Neural crest cell (in vitro differentiated cells): ENCODE measurements at regions not wholly inside any gene's neighbourhood (a gene's known extent, or its start where the extent isn't known, plus 50 kb on each side); places are given as distances from the start of the nearest gene placed in this dataset.

Experiments
- DNase-seq: peaks from one replicate; pipeline ENCODE4 v3.0.0; 2021; ENCODE audit warnings: low read depth, mixed read lengths, low spot score
- H3K27ac Mint-ChIP-seq: one replicate; pipeline ENCODE4 v1.8.0; 2021; ENCODE audit warnings: mild to moderate bottlenecking, mixed read lengths; ENCODE audit not compliant: unreplicated experiment
- H3K27me3 Mint-ChIP-seq: 2 replicates; pipeline ENCODE4 v1.8.0; 2021; ENCODE audit warnings: low read depth, mild to moderate bottlenecking, mixed read lengths
- H3K36me3 Mint-ChIP-seq: 2 replicates; pipeline ENCODE4 v1.8.0; 2021; ENCODE audit warnings: low read depth, mild to moderate bottlenecking, mixed read lengths
- H3K4me1 Mint-ChIP-seq: 2 replicates; pipeline ENCODE4 v1.8.0; 2021; ENCODE audit warnings: mixed read lengths
- H3K4me3 Mint-ChIP-seq: one replicate; pipeline ENCODE4 v1.8.0; 2021; ENCODE audit warnings: mild to moderate bottlenecking, mixed read lengths
- H3K9me3 Mint-ChIP-seq: 2 replicates; pipeline ENCODE4 v1.8.0; 2021; ENCODE audit warnings: mixed read lengths
- CTCF ChIP-seq: fragments of 200-600 bp; sonication (generic); conservative IDR thresholded peaks from 2 replicates; pipeline ENCODE4 v1.5.0; 2021; ENCODE audit warnings: antibody characterized with exemption, mild to moderate bottlenecking

- Mint-ChIP-seq H3K27me3 (no peaks in the 10 kb centered on the region), H3K4me3 (no peak overlapping the region), H3K36me3 (no peaks in the 10 kb centered on the region), H3K27ac (no peak overlapping the region), H3K4me1 (no peaks in the 10 kb centered on the region), H3K9me3 (no peaks in the 10 kb centered on the region)
- no peak for DNase-seq
- no peak for TF ChIP-seq CTCF
These were observed 99.0 kb upstream of the KCNMB2 start for GRCh38 chr3:178437236-178437635.

- DNase-seq, result no peak
These were observed 96.7 kb upstream of the KCNMB2 start for GRCh38 chr3:178439504-178439903.

DNA sequence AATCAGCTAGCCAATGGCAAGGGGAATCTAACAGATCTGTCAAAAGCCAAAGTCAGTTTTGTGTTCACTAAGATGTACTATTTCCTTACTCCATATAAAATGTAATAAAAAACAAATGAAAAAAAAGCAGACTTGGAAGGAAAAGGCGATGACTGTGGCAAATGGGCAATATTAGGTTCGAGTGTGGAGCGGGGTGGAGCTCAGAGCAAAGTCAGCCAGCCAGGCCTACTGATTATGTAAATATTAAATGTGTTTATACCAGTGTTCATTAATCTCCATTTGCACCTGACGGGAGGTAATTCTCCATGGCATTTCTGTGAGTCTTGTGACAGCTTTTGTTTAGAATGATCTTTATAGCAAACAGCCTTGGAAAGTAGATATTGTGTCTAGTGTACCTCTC is 96.2 kb upstream of the KCNMB2 start:
- H3K4me3 Mint-ChIP-seq, result no peak overlapping the region

More at GRCh38 chr3:178439504-178439903, 96.7 kb upstream of the KCNMB2 start:
- peak overlapping the region; percentile 27 for H3K27ac Mint-ChIP-seq
- H3K9me3 Mint-ChIP-seq, result no peaks in the 10 kb centered on the region
- no peak overlapping the region for H3K4me3 Mint-ChIP-seq
- H3K4me1 Mint-ChIP-seq, result no peaks in the 10 kb centered on the region
- H3K36me3 Mint-ChIP-seq, result no peaks in the 10 kb centered on the region
- H3K27me3 Mint-ChIP-seq, result no peaks in the 10 kb centered on the region
- no peak for TF ChIP-seq CTCF

DNA sequence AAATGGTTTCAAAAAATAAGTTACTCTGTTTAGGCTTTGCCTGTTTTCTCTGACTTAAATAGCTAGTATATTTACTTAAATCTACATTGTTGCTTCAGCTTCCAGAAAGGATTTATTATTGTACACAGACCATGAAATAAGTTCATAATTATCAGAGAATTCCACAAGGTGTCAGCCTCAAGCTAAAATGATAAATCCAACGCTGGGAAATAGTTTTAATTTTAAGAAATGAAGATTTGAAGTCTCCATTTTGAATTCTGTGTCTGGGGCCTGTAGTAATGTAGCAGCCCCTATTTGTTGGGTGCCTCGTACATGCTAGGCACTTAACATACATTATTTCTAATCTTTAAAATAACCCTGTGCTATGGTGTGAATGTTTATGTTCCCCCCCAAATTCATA is 92.6 kb upstream of the KCNMB2 start:
- Mint-ChIP-seq H3K36me3 (no peaks in the 10 kb centered on the region), H3K27me3 (no peaks in the 10 kb centered on the region), H3K9me3 (no peaks in the 10 kb centered on the region), H3K4me3 (no peak overlapping the region), H3K27ac (no peak overlapping the region), H3K4me1 (no peaks in the 10 kb centered on the region)
- TF ChIP-seq CTCF, result no peak
- DNase-seq, result no peak

More for the DNA sequence above, 96.2 kb upstream of the KCNMB2 start:
- Mint-ChIP-seq H3K9me3 (no peaks in the 10 kb centered on the region), H3K36me3 (no peaks in the 10 kb centered on the region), H3K27me3 (no peaks in the 10 kb centered on the region), H3K27ac (no peak overlapping the region), H3K4me1 (no peaks in the 10 kb centered on the region)
- no peak for DNase-seq
- TF ChIP-seq CTCF, result no peak

DNA sequence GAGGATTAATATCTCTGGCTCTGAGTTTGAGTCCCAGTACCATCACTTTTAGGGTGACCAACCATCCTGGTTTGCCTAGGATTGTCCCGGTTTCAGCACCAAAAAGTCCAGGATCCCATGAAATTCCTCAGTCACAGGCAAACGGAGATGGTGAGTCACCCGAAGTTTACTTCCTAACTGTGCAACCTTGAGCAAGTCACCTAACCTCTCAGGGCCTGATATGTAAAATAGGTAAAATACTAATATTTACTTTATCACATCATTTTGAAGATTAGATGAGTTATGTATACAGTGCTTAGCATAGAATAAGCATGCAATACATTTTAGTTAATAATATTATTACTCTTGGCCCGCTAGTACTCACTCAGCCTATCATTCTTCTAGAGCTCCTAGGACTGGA is 91.1 kb upstream of the KCNMB2 start:
- DNase-seq, result no peak
- TF ChIP-seq CTCF, result no peak
- Mint-ChIP-seq H3K27ac (no peak overlapping the region), H3K36me3 (no peaks in the 10 kb centered on the region), H3K9me3 (no peaks in the 10 kb centered on the region), H3K4me3 (no peak overlapping the region), H3K27me3 (no peaks in the 10 kb centered on the region), H3K4me1 (no peaks in the 10 kb centered on the region)

DNA sequence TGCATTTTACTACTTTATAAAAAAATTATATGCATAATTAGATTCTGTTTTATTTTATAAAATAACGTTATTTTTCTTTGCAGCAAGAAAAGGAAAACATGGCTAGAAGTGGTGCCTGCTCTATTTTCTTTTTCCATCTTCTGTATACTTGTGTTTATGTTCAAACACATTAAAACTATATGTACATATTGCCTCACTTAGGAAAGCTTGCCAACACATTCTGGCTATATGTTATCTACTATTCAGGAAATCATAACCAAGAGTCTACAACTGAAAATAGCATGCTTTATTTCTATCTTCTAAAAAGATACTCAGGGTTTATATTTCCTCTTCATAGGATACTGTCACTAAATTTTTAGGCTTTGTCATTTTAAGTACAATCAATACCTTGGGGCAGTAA is 90.2 kb upstream of the KCNMB2 start:
- Mint-ChIP-seq H3K4me3 (no peak overlapping the region), H3K27me3 (no peaks in the 10 kb centered on the region), H3K4me1 (no peaks in the 10 kb centered on the region), H3K9me3 (no peaks in the 10 kb centered on the region), H3K36me3 (no peaks in the 10 kb centered on the region), H3K27ac (no peak overlapping the region)
- DNase-seq, result no peak
- no peak for TF ChIP-seq CTCF
